ENCODE measurements at regions not wholly inside any gene's neighbourhood (a gene's known extent, or its start where the extent isn't known, plus 50 kb on each side); places are given as distances from the start of the nearest gene placed in this dataset.
"Not testable (repeated sequence)": the region's sequence is repeated elsewhere in the genome, so short reads cannot be mapped to it uniquely, and the experiment has no call there.

DNA sequence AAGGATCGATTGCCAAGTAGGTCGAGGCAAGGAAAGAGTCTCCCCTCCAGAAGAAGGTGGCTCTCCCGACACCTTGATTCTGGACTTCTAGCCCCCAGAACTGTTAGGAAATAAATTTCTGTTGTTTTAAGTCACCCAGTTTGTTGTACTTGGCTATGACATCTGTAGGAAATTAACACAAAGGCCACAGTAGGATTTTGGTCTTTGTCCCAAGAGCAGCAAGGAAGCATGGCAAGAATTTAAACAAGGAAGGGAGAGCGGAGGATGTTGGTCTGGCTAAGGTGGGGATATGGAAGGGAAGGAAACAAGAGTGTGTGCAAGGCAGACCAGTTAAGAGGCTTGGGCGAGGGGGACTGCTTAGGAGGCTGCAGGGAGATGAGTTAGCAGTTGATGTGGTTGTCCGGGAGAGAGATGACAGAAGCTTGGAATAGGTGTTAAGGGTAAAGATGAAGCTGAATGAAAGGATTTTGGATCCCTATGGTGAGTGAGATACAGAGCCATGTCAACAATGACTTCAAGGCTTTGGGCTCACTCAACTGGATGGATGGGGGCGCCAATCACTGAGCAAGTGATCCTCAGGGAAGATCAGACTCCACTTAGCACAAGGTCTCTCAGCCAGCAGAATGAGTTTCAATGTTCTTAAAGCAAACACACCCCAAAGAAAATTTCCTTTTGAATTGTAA, 140.5 kb upstream of the ZNF217 start:
- no peaks in the 10 kb centered on the region for H3K9me3 ChIP-seq (ENCODE audit: insufficient read depth, low read length)
- TF ChIP-seq, protein P1, sequence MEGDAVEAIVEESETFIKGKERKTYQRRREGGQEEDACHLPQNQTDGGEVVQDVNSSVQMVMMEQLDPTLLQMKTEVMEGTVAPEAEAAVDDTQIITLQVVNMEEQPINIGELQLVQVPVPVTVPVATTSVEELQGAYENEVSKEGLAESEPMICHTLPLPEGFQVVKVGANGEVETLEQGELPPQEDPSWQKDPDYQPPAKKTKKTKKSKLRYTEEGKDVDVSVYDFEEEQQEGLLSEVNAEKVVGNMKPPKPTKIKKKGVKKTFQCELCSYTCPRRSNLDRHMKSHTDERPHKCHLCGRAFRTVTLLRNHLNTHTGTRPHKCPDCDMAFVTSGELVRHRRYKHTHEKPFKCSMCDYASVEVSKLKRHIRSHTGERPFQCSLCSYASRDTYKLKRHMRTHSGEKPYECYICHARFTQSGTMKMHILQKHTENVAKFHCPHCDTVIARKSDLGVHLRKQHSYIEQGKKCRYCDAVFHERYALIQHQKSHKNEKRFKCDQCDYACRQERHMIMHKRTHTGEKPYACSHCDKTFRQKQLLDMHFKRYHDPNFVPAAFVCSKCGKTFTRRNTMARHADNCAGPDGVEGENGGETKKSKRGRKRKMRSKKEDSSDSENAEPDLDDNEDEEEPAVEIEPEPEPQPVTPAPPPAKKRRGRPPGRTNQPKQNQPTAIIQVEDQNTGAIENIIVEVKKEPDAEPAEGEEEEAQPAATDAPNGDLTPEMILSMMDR (IDR thresholded peaks at IDR 0.05; ENCODE audit: insufficient read depth, low read length, poor library complexity, severe bottlenecking) = no peak
- no peak for TF ChIP-seq EZH2phosphoT487 (conservative IDR thresholded peaks at IDR 0.05; ENCODE audit: low read length)
- H3K36me3 ChIP-seq (ENCODE audit: low read length) = no peaks in the 10 kb centered on the region
- no peaks in the 10 kb centered on the region for H3K9me2 ChIP-seq (replicated peaks; ENCODE audit: insufficient read depth, low read length)
- H3K4me3 ChIP-seq (ENCODE audit: insufficient read depth, low read length, poor library complexity, severe bottlenecking) = no peak overlapping the region
- no peaks in the 10 kb centered on the region for H3K79me2 ChIP-seq (ENCODE audit: insufficient read depth, low read length)
- no peak overlapping the region for H3K9ac ChIP-seq (ENCODE audit: low read length)
- no peaks in the 10 kb centered on the region for H3F3A ChIP-seq (ENCODE audit: insufficient read depth)
- no peak overlapping the region for H3K4me2 ChIP-seq (ENCODE audit: low read depth, low read length, poor library complexity, severe bottlenecking)
- H4K20me1 ChIP-seq (ENCODE audit: low read depth, low read length) = no peaks in the 10 kb centered on the region
- H2AFZ ChIP-seq (ENCODE audit: low read depth, low read length, severe bottlenecking) = no peak overlapping the region
- H3K27ac ChIP-seq (ENCODE audit: low read depth, low read length) = no peak overlapping the region
- no peaks in the 10 kb centered on the region for H3K27me3 ChIP-seq (ENCODE audit: low read length)

- H3K4me3 ChIP-seq (ENCODE audit: insufficient read depth, low read length, poor library complexity, severe bottlenecking) = no peak overlapping the region
- no peak overlapping the region for H2AFZ ChIP-seq (ENCODE audit: low read depth, low read length, severe bottlenecking)
- TF ChIP-seq, protein P1 (IDR thresholded peaks at IDR 0.05; ENCODE audit: insufficient read depth, low read length, poor library complexity, severe bottlenecking) = no peak
- no peak for TF ChIP-seq EZH2phosphoT487 (conservative IDR thresholded peaks at IDR 0.05; ENCODE audit: low read length)
Observed at GRCh38 chr20:53731595-53731994, 138.0 kb upstream of the ZNF217 start.

GRCh38 chr20:53728359-53728758, 134.7 kb upstream of the ZNF217 start:
- no peak for TF ChIP-seq EZH2phosphoT487 (conservative IDR thresholded peaks at IDR 0.05; ENCODE audit: low read length)
- TF ChIP-seq, protein P1 (IDR thresholded peaks at IDR 0.05; ENCODE audit: insufficient read depth, low read length, poor library complexity, severe bottlenecking) = no peak
- no peaks in the 10 kb centered on the region for H3K9me3 ChIP-seq (ENCODE audit: insufficient read depth, low read length)

More at GRCh38 chr20:53731595-53731994, 138.0 kb upstream of the ZNF217 start:
- Histone ChIP-seq H3K79me2 (ENCODE audit: insufficient read depth, low read length) (no peaks in the 10 kb centered on the region), H4K20me1 (ENCODE audit: low read depth, low read length) (no peaks in the 10 kb centered on the region), H3K27me3 (ENCODE audit: low read length) (no peaks in the 10 kb centered on the region), H3K9me3 (ENCODE audit: insufficient read depth, low read length) (no peaks in the 10 kb centered on the region), H3K4me2 (ENCODE audit: low read depth, low read length, poor library complexity, severe bottlenecking) (no peak overlapping the region), H3K9me2 (replicated peaks; ENCODE audit: insufficient read depth, low read length) (no peaks in the 10 kb centered on the region), H3K9ac (ENCODE audit: low read length) (no peak overlapping the region), H3K36me3 (ENCODE audit: low read length) (no peaks in the 10 kb centered on the region), H3K27ac (ENCODE audit: low read depth, low read length) (no peak overlapping the region), H3F3A (ENCODE audit: insufficient read depth) (no peaks in the 10 kb centered on the region)

GRCh38 chr20:53727239-53727638, 133.6 kb upstream of the ZNF217 start:
- not testable (repeated sequence) for H3K9me2 ChIP-seq (replicated peaks; ENCODE audit: insufficient read depth, low read length); H3K36me3 ChIP-seq (ENCODE audit: low read length); H3K4me3 ChIP-seq (ENCODE audit: insufficient read depth, low read length, poor library complexity, severe bottlenecking); H3K79me2 ChIP-seq (ENCODE audit: insufficient read depth, low read length); H3K9ac ChIP-seq (ENCODE audit: low read length); H3K4me2 ChIP-seq (ENCODE audit: low read depth, low read length, poor library complexity, severe bottlenecking); H2AFZ ChIP-seq (ENCODE audit: low read depth, low read length, severe bottlenecking); H3K9me3 ChIP-seq (ENCODE audit: insufficient read depth, low read length); H3K27me3 ChIP-seq (ENCODE audit: low read length); H4K20me1 ChIP-seq (ENCODE audit: low read depth, low read length); H3K27ac ChIP-seq (ENCODE audit: low read depth, low read length); H3F3A ChIP-seq (ENCODE audit: insufficient read depth)

More at GRCh38 chr20:53728359-53728758, 134.7 kb upstream of the ZNF217 start:
- Histone ChIP-seq H3K27ac (ENCODE audit: low read depth, low read length) (no peak overlapping the region), H3K79me2 (ENCODE audit: insufficient read depth, low read length) (no peaks in the 10 kb centered on the region), H3K27me3 (ENCODE audit: low read length) (no peaks in the 10 kb centered on the region), H3F3A (ENCODE audit: insufficient read depth) (no peaks in the 10 kb centered on the region), H2AFZ (ENCODE audit: low read depth, low read length, severe bottlenecking) (no peak overlapping the region), H3K9me2 (replicated peaks; ENCODE audit: insufficient read depth, low read length) (no peaks in the 10 kb centered on the region), H3K4me3 (ENCODE audit: insufficient read depth, low read length, poor library complexity, severe bottlenecking) (no peak overlapping the region), H4K20me1 (ENCODE audit: low read depth, low read length) (no peaks in the 10 kb centered on the region), H3K9ac (ENCODE audit: low read length) (no peak overlapping the region), H3K36me3 (ENCODE audit: low read length) (no peaks in the 10 kb centered on the region), H3K4me2 (ENCODE audit: low read depth, low read length, poor library complexity, severe bottlenecking) (no peak overlapping the region)

Data from SU-DHL-6 (cell line).